ENCODE measurements at regions not wholly inside any gene's neighbourhood (a gene's known extent, or its start where the extent isn't known, plus 50 kb on each side); places are given as distances from the start of the nearest gene placed in this dataset.

DNA sequence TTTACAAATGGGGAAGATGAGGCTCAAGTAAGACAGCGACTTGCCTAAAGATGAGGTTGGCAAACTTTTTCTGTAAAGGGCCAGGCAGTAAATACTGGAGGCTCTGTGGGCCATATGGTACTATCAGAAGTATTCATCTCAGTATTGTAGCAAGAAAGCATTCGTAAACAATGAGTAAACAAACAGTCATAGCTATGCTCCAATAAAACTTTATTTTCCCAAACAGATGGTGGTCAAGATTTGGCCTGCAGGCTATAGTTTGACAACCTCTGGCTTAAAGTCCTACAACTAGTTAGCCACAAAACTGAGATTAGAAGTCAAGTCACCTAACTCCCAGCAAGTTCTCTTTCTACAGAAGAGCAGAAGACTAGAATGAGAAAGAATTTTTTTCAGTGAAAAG is 177.0 kb upstream of the NECTIN3 start:
- H3K9me3 Mint-ChIP-seq: peaks cover 12% of the 10 kb centered on the region
- H3K27me3 Mint-ChIP-seq: no peaks in the 10 kb centered on the region
- TF ChIP-seq, protein P1, sequence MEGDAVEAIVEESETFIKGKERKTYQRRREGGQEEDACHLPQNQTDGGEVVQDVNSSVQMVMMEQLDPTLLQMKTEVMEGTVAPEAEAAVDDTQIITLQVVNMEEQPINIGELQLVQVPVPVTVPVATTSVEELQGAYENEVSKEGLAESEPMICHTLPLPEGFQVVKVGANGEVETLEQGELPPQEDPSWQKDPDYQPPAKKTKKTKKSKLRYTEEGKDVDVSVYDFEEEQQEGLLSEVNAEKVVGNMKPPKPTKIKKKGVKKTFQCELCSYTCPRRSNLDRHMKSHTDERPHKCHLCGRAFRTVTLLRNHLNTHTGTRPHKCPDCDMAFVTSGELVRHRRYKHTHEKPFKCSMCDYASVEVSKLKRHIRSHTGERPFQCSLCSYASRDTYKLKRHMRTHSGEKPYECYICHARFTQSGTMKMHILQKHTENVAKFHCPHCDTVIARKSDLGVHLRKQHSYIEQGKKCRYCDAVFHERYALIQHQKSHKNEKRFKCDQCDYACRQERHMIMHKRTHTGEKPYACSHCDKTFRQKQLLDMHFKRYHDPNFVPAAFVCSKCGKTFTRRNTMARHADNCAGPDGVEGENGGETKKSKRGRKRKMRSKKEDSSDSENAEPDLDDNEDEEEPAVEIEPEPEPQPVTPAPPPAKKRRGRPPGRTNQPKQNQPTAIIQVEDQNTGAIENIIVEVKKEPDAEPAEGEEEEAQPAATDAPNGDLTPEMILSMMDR (conservative IDR thresholded peaks at IDR 0.05): no peak
- no peak for DNase-seq (ENCODE audit: extremely low spot score, unreplicated experiment)
- H3K36me3 Mint-ChIP-seq: no peaks in the 10 kb centered on the region
- no peak overlapping the region for H3K27ac Mint-ChIP-seq
- H3K4me1 Mint-ChIP-seq (ENCODE audit: unreplicated experiment): no peaks in the 10 kb centered on the region
- no peak overlapping the region for H3K4me3 Mint-ChIP-seq

DNA sequence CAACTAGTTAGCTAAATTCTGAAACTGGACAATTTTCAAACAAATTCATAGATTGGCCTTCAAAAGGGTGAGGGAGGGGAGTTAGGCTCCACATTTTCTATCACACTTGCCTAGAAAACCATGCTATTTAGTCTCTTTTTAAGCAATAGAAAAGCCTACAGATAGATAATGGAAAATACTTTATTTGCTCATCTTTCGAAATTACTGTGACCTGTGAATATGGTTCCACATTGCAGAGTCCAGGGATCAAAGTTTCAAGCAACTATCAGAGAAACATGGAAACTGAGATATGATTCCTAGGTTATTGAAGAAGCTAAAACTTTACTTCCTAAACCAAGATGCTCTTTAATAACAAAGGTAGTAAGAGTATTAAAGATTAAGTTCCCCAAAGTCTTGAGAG is 176.6 kb upstream of the NECTIN3 start:
- no peaks in the 10 kb centered on the region for H3K4me1 Mint-ChIP-seq (ENCODE audit: unreplicated experiment)
- peaks cover 12% of the 10 kb centered on the region for H3K9me3 Mint-ChIP-seq
- no peak overlapping the region for H3K27ac Mint-ChIP-seq
- H3K4me3 Mint-ChIP-seq: no peak overlapping the region
- TF ChIP-seq, protein P1 (conservative IDR thresholded peaks at IDR 0.05): no peak
- no peaks in the 10 kb centered on the region for H3K36me3 Mint-ChIP-seq
- no peak for DNase-seq (ENCODE audit: extremely low spot score, unreplicated experiment)
- no peaks in the 10 kb centered on the region for H3K27me3 Mint-ChIP-seq

DNA sequence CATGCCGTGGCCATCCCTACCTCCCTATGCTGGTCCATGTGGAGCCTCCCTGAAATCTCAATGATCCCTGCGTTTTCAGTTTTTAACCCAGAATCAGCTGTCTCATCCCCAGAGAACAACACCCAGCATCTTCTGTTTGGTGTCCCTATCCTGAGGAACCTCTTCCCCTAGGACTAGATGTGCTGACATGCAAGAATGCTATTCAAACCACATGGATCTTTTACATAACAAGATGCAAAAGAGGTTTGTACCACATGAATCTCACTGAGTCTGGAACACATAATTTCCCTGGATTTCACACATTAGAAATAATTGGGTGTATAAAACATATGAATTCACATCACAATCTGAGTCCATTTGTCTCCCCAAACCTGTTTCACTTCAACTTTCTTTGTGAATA is 174.6 kb upstream of the NECTIN3 start:
- Mint-ChIP-seq H3K4me1 (ENCODE audit: unreplicated experiment) (no peaks in the 10 kb centered on the region), H3K4me3 (no peak overlapping the region), H3K9me3 (peaks cover 12% of the 10 kb centered on the region), H3K36me3 (no peaks in the 10 kb centered on the region), H3K27me3 (no peaks in the 10 kb centered on the region), H3K27ac (no peak overlapping the region)
- TF ChIP-seq, protein P1 (conservative IDR thresholded peaks at IDR 0.05): no peak
- no peak for DNase-seq (ENCODE audit: extremely low spot score, unreplicated experiment)

DNA sequence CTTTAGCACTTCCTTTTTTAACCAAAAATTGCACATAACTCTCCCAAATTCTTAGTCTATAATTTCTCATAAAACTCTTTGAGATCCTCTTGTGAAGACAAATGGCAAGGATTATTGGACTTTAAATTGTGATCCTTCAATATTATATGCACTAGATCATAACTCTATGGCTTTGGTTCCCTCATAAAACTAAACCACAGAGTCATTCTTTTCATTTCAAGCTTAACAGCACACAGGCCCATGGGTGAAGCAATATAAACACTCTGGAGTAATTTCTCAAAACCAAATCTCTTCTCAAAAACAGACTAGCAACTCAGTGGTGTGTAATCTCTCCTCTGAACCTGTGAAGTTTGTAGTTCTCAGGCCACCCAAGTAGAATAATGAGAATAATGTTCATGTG is 171.0 kb upstream of the NECTIN3 start:
- TF ChIP-seq, protein P1 (conservative IDR thresholded peaks at IDR 0.05): no peak
- Mint-ChIP-seq H3K27ac (no peak overlapping the region), H3K4me3 (no peak overlapping the region), H3K27me3 (no peaks in the 10 kb centered on the region), H3K4me1 (ENCODE audit: unreplicated experiment) (no peaks in the 10 kb centered on the region), H3K36me3 (no peaks in the 10 kb centered on the region), H3K9me3 (peaks cover 6% of the 10 kb centered on the region)
- no peak for DNase-seq (ENCODE audit: extremely low spot score, unreplicated experiment)

DNA sequence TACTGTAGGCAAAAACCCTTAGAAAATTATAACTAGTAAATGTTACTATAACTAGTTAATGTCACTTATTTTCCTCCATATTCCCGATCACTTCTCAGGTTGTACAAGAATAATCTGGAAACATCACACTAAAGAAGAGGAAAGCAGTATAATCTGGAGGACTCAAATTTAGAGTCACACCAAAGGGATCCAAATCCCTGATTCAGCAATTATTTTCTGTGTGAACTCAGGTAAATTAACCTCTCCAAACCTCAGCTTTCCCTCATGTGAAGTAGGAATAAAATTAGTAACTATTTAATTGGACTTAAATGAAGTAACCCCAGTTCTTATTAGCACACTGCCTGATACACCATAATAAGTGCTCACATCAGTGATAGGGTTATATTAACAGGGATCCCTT is 170.1 kb upstream of the NECTIN3 start:
- Mint-ChIP-seq H3K4me1 (ENCODE audit: unreplicated experiment) (no peaks in the 10 kb centered on the region), H3K36me3 (no peaks in the 10 kb centered on the region), H3K27me3 (no peaks in the 10 kb centered on the region), H3K27ac (no peak overlapping the region), H3K4me3 (no peak overlapping the region), H3K9me3 (peaks cover 6% of the 10 kb centered on the region)
- DNase-seq (ENCODE audit: extremely low spot score, unreplicated experiment): no peak
- TF ChIP-seq, protein P1 (conservative IDR thresholded peaks at IDR 0.05): no peak

DNA sequence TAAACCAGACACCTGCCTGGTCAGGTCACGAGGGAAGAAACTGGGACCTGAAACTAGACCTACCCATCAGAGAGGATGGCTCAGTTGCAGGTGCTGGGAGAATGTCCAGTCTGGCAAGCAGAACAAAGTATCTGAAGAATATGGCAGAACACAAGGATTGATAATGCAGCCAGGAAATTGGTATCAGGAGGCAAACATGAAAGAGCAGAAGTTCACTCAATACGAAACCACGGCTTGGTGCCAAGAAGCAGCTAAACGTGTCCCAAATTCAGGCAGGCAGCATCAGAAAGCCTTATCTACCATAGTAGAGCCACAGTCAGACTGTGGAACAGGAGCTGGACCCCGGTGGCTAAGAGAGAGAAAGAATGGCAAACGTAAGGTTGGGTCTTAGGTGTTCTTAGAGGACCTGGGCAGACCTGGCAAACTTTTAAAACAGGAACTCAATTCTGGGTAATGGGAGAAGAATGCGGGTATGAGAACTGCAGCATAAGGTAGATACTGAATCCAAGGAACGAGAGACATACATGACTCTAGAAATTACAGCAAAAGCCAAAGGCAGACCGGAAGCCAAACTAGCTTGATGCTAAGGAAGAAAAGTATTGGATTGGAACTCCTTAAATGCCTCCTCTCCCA is 169.0 kb upstream of the NECTIN3 start:
- Mint-ChIP-seq H3K4me1 (ENCODE audit: unreplicated experiment) (no peaks in the 10 kb centered on the region), H3K4me3 (no peak overlapping the region), H3K27ac (no peak overlapping the region), H3K27me3 (no peaks in the 10 kb centered on the region), H3K36me3 (no peaks in the 10 kb centered on the region), H3K9me3 (peaks cover 4% of the 10 kb centered on the region)
- DNase-seq (ENCODE audit: extremely low spot score, unreplicated experiment): no peak
- TF ChIP-seq, protein P1 (conservative IDR thresholded peaks at IDR 0.05): no peak
